GM23338 (cell line): ENCODE measurements at regions not wholly inside any gene's neighbourhood (a gene's known extent, or its start where the extent isn't known, plus 50 kb on each side); places are given as distances from the start of the nearest gene placed in this dataset.

Source experiments
- ATAC-seq: fragments of 200-7000 bp; cut with Tn5 transposase; 3 replicates; pipeline ENCODE4 v1.9.1; 2020
- DNase-seq: peaks from one replicate; pipeline ENCODE4 v3.0.0-alpha.2; 2015; ENCODE audit warnings: low spot score
- H2AFZ ChIP-seq: fragments of 200-600 bp; sonication (generic); 2 replicates; pipeline ENCODE4 v1.8.0; 2016; ENCODE audit warnings: antibody characterized with exemption, mild to moderate bottlenecking, moderate library complexity
- H3F3A ChIP-seq: fragments of 200-600 bp; sonication (generic); replicated peaks from 2 replicates; pipeline ENCODE4 v1.8.0; 2017; ENCODE audit warnings: antibody characterized with exemption, mixed run types, low read depth
- H3K27ac ChIP-seq: fragments of 200-600 bp; sonication (generic); 2 replicates; pipeline ENCODE4 v1.6.1; 2016; ENCODE audit warnings: low read depth
- H3K27me3 ChIP-seq: fragments of 200-600 bp; sonication (generic); 2 replicates; pipeline ENCODE4 v1.8.0; 2016; ENCODE audit warnings: mild to moderate bottlenecking, mixed run types, moderate library complexity; ENCODE audit not compliant: insufficient read depth
- H3K36me3 ChIP-seq: fragments of 200-600 bp; sonication (generic); 2 replicates; pipeline ENCODE4 v1.8.0; 2016; ENCODE audit warnings: mild to moderate bottlenecking; ENCODE audit not compliant: insufficient read depth
- H3K4me1 ChIP-seq: fragments of 200-600 bp; sonication (generic); 2 replicates; pipeline ENCODE4 v1.8.0; 2016; ENCODE audit warnings: mild to moderate bottlenecking, moderate library complexity; ENCODE audit not compliant: insufficient read depth
- H3K4me2 ChIP-seq: fragments of 200-600 bp; sonication (generic); 2 replicates; pipeline ENCODE4 v1.7.1; 2017; ENCODE audit warnings: mixed run types
- H3K4me3 ChIP-seq: fragments of 200-600 bp; sonication (generic); 2 replicates; pipeline ENCODE4 v1.6.1; 2016; ENCODE audit warnings: mixed run types
- H3K79me2 ChIP-seq: fragments of 200-600 bp; sonication (generic); replicated peaks from 2 replicates; pipeline ENCODE4 v1.8.0; 2017; ENCODE audit warnings: mild to moderate bottlenecking; ENCODE audit not compliant: insufficient read depth
- H3K9me2 ChIP-seq: fragments of 200-600 bp; sonication (generic); 2 replicates; pipeline ENCODE4 v1.8.0; 2017; ENCODE audit not compliant: insufficient read depth
- H4K20me1 ChIP-seq: fragments of 200-600 bp; sonication (generic); replicated peaks from 2 replicates; pipeline ENCODE4 v1.8.0; 2017; ENCODE audit warnings: mild to moderate bottlenecking; ENCODE audit not compliant: insufficient read depth
- H3K27ac Mint-ChIP-seq: 2 replicates; pipeline ENCODE4 v1.8.0; 2020; ENCODE audit warnings: inconsistent platforms, mild to moderate bottlenecking, moderate library complexity, mixed read lengths
- H3K27me3 Mint-ChIP-seq: 3 replicates; pipeline ENCODE4 v1.8.0; 2022; ENCODE audit warnings: low read depth, mild to moderate bottlenecking, moderate library complexity, mixed read lengths, inconsistent platforms; ENCODE audit not compliant: insufficient read depth, poor library complexity
- H3K36me3 Mint-ChIP-seq: 3 replicates; pipeline ENCODE4 v1.8.0; 2021; ENCODE audit warnings: low read depth, mild to moderate bottlenecking, inconsistent platforms, moderate library complexity, mixed read lengths
- H3K4me1 Mint-ChIP-seq: 3 replicates; pipeline ENCODE4 v1.8.0; 2020; ENCODE audit warnings: mild to moderate bottlenecking, inconsistent platforms, mixed read lengths
- H3K4me3 Mint-ChIP-seq: 3 replicates; pipeline ENCODE4 v1.8.0; 2021; ENCODE audit warnings: moderate library complexity, mild to moderate bottlenecking, inconsistent platforms, mixed read lengths
- H3K9me3 Mint-ChIP-seq: 3 replicates; pipeline ENCODE4 v1.8.0; 2020; ENCODE audit warnings: moderate library complexity, mild to moderate bottlenecking, inconsistent platforms, mixed read lengths
- CREB1 ChIP-seq: fragments of 250-450 bp; sonication (Bioruptor Pico); IDR thresholded peaks from 2 replicates; pipeline ENCODE4 v1.5.0; 2020; ENCODE audit warnings: low read depth, mild to moderate bottlenecking, moderate library complexity
- CTCF ChIP-seq, 2 experiments: fragments of 200-600 bp in 1 of 2; sonication (generic) in 1 of 2; conservative IDR thresholded peaks; 2 replicates each; pipeline versions ENCODE4 v1.5.1 to v1.6.1; 2016 to 2017; ENCODE audit warnings: antibody characterized with exemption in 2 of 2, low read depth in 2 of 2, mild to moderate bottlenecking in 2 of 2, moderate library complexity in 1 of 2
- JUNB ChIP-seq: IDR thresholded peaks from one replicate; pipeline ENCODE4 v1.6.1; 2016; ENCODE audit warnings: antibody characterized with exemption; ENCODE audit not compliant: unreplicated experiment
- POLR2AphosphoS5 ChIP-seq: IDR thresholded peaks from 2 replicates; pipeline ENCODE4 v1.6.1; 2016; ENCODE audit warnings: antibody characterized with exemption, low read depth
- ZNF114 ChIP-seq: fragments of 250-450 bp; sonication (Bioruptor Pico); IDR thresholded peaks from 2 replicates; pipeline ENCODE4 v1.5.0; 2020; ENCODE audit warnings: mild to moderate bottlenecking, moderate library complexity
- ZNF462 ChIP-seq: fragments of 250-450 bp; sonication (Bioruptor Pico); IDR thresholded peaks from 2 replicates; pipeline ENCODE4 v1.5.0; 2020; ENCODE audit warnings: mild to moderate bottlenecking, moderate library complexity

GRCh38 chr14:26138764-26139445, 458.9 kb downstream of the NOVA1 start (continued):
- TF ChIP-seq ZNF462 (CRISPR knock-in tag) (no peak), CREB1 (CRISPR knock-in tag) (no peak), POLR2AphosphoS5 (no peak), JUNB (no peak)

GRCh38 chr14:26137161-26137560, 460.7 kb downstream of the NOVA1 start:
- H3K36me3 Mint-ChIP-seq, result 0 out of 3 replicates have a peak, but pooled peaks cover 7% of the 10 kb centered on the region
- ATAC-seq (no peak), DNase-seq (no peak)
- H3K4me2 ChIP-seq, result no peak overlapping the region
- H3K4me3 Mint-ChIP-seq, result no peak overlapping the region
- H3K4me1 Mint-ChIP-seq, result peaks cover 8% of the 10 kb centered on the region; the same call in 2 of the 3 replicates
- no peaks in the 10 kb centered on the region for H3F3A ChIP-seq
- H4K20me1 ChIP-seq, result no peaks in the 10 kb centered on the region
- H3K27ac ChIP-seq, result no peak overlapping the region
- no peak overlapping the region for H3K27ac Mint-ChIP-seq
- peaks cover 7% of the 10 kb centered on the region; the same call in 2 of the 3 replicates for H3K9me3 Mint-ChIP-seq
- 0 out of 2 replicates have a peak, but pooled peaks cover 4% of the 10 kb centered on the region for H3K4me1 ChIP-seq
- peaks cover 3% of the 10 kb centered on the region for H3K27me3 Mint-ChIP-seq
- no peak overlapping the region for H2AFZ ChIP-seq
- H3K79me2 ChIP-seq, result no peaks in the 10 kb centered on the region
- TF ChIP-seq ZNF114 (CRISPR knock-in tag) (no peak), POLR2AphosphoS5 (no peak), CTCF (conservative IDR thresholded peaks at IDR 0.05; ENCODE audit: low read depth in 2 of 2) (peak; percentile 32 to 57; a peak in 3 of 4 replicates), ZNF462 (CRISPR knock-in tag) (no peak)
- no peaks in the 10 kb centered on the region for H3K36me3 ChIP-seq
- no peak overlapping the region for H3K4me3 ChIP-seq
- peaks cover 13% of the 10 kb centered on the region for H3K9me2 ChIP-seq
- no peaks in the 10 kb centered on the region for H3K27me3 ChIP-seq
